Embryonic facial prominence (tissue), 1 donor: ENCODE measurements at regions not wholly inside any gene's neighbourhood (a gene's known extent, or its start where the extent isn't known, plus 50 kb on each side); places are given as distances from the start of the nearest gene placed in this dataset.
"Not testable (repeated sequence)": the region's sequence is repeated elsewhere in the genome, so short reads cannot be mapped to it uniquely, and the experiment has no call there.

Experiments used
- DNase-seq: peaks from one replicate; pipeline ENCODE4 v3.0.0-alpha.2; 2016; ENCODE audit errors: extremely low spot score

GRCh38 chr3:11712646-11713045 lies 68.9 kb upstream of the VGLL4 start:
- DNase-seq: no peak

DNA sequence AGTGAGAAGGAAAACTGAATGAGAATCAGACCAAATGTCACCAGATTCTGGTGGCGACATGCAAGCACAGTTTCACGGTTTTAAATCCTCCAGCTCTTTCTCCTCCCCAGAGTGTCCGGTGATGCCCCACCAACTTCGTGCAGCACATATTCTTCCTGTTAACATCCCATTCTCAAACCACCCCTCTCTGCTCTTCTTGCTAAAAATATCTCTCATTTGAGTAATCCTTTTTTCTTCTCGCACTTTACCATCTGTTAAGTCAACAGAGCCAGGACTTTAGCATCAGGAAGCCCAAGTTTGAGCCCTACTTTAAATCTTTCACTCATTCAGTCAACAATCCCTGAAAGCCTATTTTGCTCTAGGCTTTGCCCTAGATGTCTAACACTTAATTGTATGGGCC lies 68.2 kb upstream of the VGLL4 start:
- no peak for DNase-seq

DNA sequence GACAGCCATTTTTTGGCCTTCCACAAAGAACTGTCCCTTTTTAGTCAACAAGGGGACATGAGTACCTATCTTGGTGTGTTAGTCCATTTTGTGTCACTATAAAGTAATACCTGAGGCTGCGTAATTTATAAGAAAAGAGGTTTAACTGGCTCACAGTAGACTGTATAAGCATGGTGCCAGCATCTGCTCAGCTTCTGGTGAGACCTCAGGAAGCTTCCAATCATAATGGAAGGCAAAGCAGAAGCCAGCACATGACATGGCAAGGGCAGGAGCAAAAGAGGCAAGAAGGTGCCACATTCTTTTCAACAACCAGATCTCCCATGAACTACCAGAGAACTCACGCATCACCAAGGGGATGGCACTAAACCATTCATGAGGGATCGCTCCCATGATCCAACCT lies 66.1 kb upstream of the VGLL4 start:
- no peak for DNase-seq

GRCh38 chr3:11707084-11707483 lies 63.4 kb upstream of the VGLL4 start:
- DNase-seq: not testable (repeated sequence)

- no peak for DNase-seq
These were observed 62.9 kb upstream of the VGLL4 start for GRCh38 chr3:11706604-11707003.

- no peak for DNase-seq
These were observed 61.3 kb upstream of the VGLL4 start for GRCh38 chr3:11705049-11705448.

GRCh38 chr3:11703146-11703545 lies 59.4 kb upstream of the VGLL4 start:
- DNase-seq: no peak

DNA sequence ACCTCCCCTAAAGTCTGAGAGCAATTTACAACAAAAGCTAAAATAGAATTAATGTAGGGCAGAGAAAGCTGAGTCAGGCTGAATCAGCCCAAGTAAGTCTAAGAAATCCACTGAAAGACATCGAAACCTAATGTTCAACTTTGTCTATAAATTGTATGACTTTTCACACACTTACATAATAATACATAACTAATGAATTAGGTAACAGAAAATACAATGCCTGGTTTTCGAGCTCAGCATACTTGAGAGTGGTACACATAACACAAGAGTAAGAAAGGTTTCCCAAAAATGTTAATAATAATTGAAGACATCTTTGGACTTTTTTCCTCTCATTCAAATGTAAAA lies 55.3 kb upstream of the VGLL4 start:
- DNase-seq: no peak

- DNase-seq: no peak
These were observed 54.8 kb upstream of the VGLL4 start for GRCh38 chr3:11698326-11699082.

DNA sequence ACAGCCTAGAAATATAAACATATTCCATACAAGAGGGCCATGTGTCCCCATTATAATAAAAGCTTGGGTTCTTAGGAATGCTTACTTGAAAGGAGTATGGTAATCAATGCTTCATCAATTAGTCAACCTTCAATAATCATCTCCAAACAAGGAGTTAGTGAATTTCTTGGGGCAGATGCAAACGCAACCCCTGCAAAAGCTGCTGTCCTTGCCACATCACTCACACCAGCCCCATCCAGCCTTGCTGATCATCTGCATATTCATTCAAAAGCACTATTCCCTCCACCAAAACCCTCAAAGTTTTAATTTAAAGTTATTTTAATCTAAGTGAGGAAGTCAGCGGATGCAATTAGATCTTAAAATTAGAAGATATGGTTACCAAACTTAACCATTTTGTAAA lies 54.0 kb upstream of the VGLL4 start:
- DNase-seq: no peak

DNA sequence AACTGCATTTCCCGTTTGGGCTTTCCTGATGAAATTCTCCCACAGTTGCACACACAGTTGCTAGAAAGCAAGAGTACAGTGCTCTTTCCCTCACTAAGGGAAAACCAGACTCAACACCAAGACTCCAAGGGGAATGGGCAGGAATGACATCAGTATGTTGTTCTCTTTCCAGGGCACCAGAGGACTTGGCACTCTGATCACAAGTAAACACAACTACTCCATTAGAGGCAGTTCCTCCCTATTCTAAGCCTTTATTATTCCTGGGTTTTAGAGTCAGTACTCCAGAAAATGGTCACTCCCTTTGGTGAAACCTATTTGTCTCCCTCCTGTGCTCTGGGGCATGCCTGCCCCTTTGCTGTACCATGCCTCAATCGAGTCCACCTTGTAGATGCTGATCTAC lies 52.3 kb upstream of the VGLL4 start:
- no peak for DNase-seq
